GM12872 (cell line): ENCODE measurements at regions not wholly inside any gene's neighbourhood (a gene's known extent, or its start where the extent isn't known, plus 50 kb on each side); places are given as distances from the start of the nearest gene placed in this dataset.

ENCODE experiments used
- CTCF ChIP-seq: IDR thresholded peaks from 3 replicates; pipeline ENCODE4 v1.5.1; 2011; ENCODE audit warnings: low read depth, mild to moderate bottlenecking, low read length, moderate library complexity; ENCODE audit not compliant: insufficient read depth

- no peak for TF ChIP-seq CTCF
Measured at GRCh38 chr12:3361146-3361545, 129.9 kb upstream of the PRMT8 start.

GRCh38 chr12:3362737-3363136 is 128.3 kb upstream of the PRMT8 start:
- no peak for TF ChIP-seq CTCF

- TF ChIP-seq CTCF: no peak
Measured at GRCh38 chr12:3363608-3364007, 127.4 kb upstream of the PRMT8 start.

GRCh38 chr12:3364226-3364625 is 126.8 kb upstream of the PRMT8 start:
- TF ChIP-seq CTCF: no peak

GRCh38 chr12:3364661-3365462 is 126.1 kb upstream of the PRMT8 start:
- TF ChIP-seq CTCF: no peak

- no peak for TF ChIP-seq CTCF
Measured at GRCh38 chr12:3365463-3366411, 125.3 kb upstream of the PRMT8 start.

- TF ChIP-seq CTCF: no peak
Measured at GRCh38 chr12:3366451-3367110, 124.4 kb upstream of the PRMT8 start.
